ENCODE measurements at regions not wholly inside any gene's neighbourhood (a gene's known extent, or its start where the extent isn't known, plus 50 kb on each side); places are given as distances from the start of the nearest gene placed in this dataset.

- TF ChIP-seq HOMEZ (CRISPR knock-in tag; IDR thresholded peaks at IDR 0.05; ENCODE audit: low read depth) (0 out of 2 replicates have a peak, but pooled peaks have one; percentile 28), ERF (CRISPR knock-in tag; IDR thresholded peaks at IDR 0.05) (0 out of 2 replicates have a peak, but pooled peaks have one; percentile 65), ZBTB20 (CRISPR knock-in tag; IDR thresholded peaks at IDR 0.05; ENCODE audit: borderline replicate concordance, low read depth) (peak; percentile 53; the same call in 1 of the 2 replicates), MXD4 (CRISPR knock-in tag; IDR thresholded peaks at IDR 0.05) (0 out of 2 replicates have a peak, but pooled peaks have one; percentile 40), NCOA2 (CRISPR knock-in tag; IDR thresholded peaks at IDR 0.05) (0 out of 2 replicates have a peak, but pooled peaks have one; percentile 16), SALL1 (CRISPR knock-in tag; IDR thresholded peaks at IDR 0.05) (peak; percentile 75), NFYC (CRISPR knock-in tag; IDR thresholded peaks at IDR 0.05) (peak; percentile 89), KAT8 (CRISPR knock-in tag; IDR thresholded peaks at IDR 0.05) (no peak), ZSCAN21 (CRISPR knock-in tag; IDR thresholded peaks at IDR 0.05; ENCODE audit: borderline replicate concordance) (0 out of 2 replicates have a peak, but pooled peaks have one; percentile 26), ZNF138 (CRISPR knock-in tag; IDR thresholded peaks at IDR 0.05; ENCODE audit: low read depth) (peak; percentile 66; the same call in 1 of the 2 replicates), FOSL2 (CRISPR knock-in tag; IDR thresholded peaks at IDR 0.05) (0 out of 2 replicates have a peak, but pooled peaks have one; percentile 15), SP2 (CRISPR knock-in tag; IDR thresholded peaks at IDR 0.05) (peak; percentile 87), ZNF264 (CRISPR knock-in tag; IDR thresholded peaks at IDR 0.05) (0 out of 2 replicates have a peak, but pooled peaks have one; percentile 33), THAP11 (CRISPR knock-in tag; IDR thresholded peaks at IDR 0.05) (0 out of 2 replicates have a peak, but pooled peaks have one; percentile 28), ZBTB40 (IDR thresholded peaks at IDR 0.05) (no peak), ZBTB40 (CRISPR knock-in tag; IDR thresholded peaks at IDR 0.05) (no peak), ZBTB14 (CRISPR knock-in tag; IDR thresholded peaks at IDR 0.05) (no peak), TFE3 (CRISPR knock-in tag; IDR thresholded peaks at IDR 0.05) (peak; percentile 63)
Observed at GRCh38 chr3:10594915-10595314, 89.5 kb upstream of the ATP2B2 start (continued).

All from HepG2 (cell line).